GM12878 (cell line): ENCODE measurements at regions not wholly inside any gene's neighbourhood (a gene's known extent, or its start where the extent isn't known, plus 50 kb on each side); places are given as distances from the start of the nearest gene placed in this dataset.

Experiments used
- ATAC-seq: fragments of 200-7000 bp; cut with Tn5 transposase; 3 replicates; pipeline ENCODE4 v1.9.1; 2020; ENCODE audit warnings: mild to moderate bottlenecking, moderate library complexity
- BruUV-seq: library from RNA; stranded (reverse); fragments of 400-500 nt; replicated peaks from 2 replicates; lab custom pipeline; 2021; lab: Mats Ljungman, UMichigan
- CTCF ChIA-PET: fragments of 300-600 bp; sonication (Branson Sonifier 250); formaldehyde crosslinking; extraction: SDS; loops from one replicate; lab custom pipeline; 2021; ENCODE audit warnings: inconsistent platforms; lab: Yijun Ruan, JAX
- POLR2A ChIA-PET: fragments of 350-600 bp; formaldehyde crosslinking; extraction: SDS; loops from one replicate; lab custom pipeline; 2021; ENCODE audit warnings: inconsistent platforms; lab: Charles Lee
- RAD21 ChIA-PET: fragments of 300-600 bp; sonication (Branson Sonifier 250); formaldehyde crosslinking; loops from one replicate; lab custom pipeline; 2023; ENCODE audit warnings: antibody characterized with exemption; ENCODE audit not compliant: unreplicated experiment; lab: Charles Lee
- SMC1A ChIA-PET: fragments of 300-600 bp; sonication (Branson Sonifier 250); formaldehyde crosslinking; loops from one replicate; lab custom pipeline; 2023; ENCODE audit not compliant: unreplicated experiment, uncharacterized antibody; lab: Charles Lee
- DNase-seq: peaks from one replicate; pipeline ENCODE4 v3.0.0-alpha.2; 2011; ENCODE audit warnings: low read depth, low spot score
- FAIRE-seq: peaks from 3 replicates; lab custom pipeline; 2011; peaks lifted over from hg19 to GRCh38; lab: Jason Lieb, UNC
- H2AFZ ChIP-seq: 2 replicates; pipeline ENCODE4 v1.6.0; 2011; ENCODE audit warnings: low read depth, low read length, control low read depth; ENCODE audit not compliant: control insufficient read depth
- H3K27ac ChIP-seq: 2 replicates; pipeline ENCODE4 v1.5.1; 2011; ENCODE audit warnings: control low read depth; ENCODE audit not compliant: control insufficient read depth, insufficient read depth
- H3K27me3 ChIP-seq, 2 experiments: replicated peaks in 1 of 2; 2 replicates each; pipeline versions ENCODE4 v1.6.0 to v1.6.1; 2011; ENCODE audit warnings: low read length in 1 of 2; ENCODE audit not compliant: control insufficient read depth in 2 of 2, insufficient read depth in 2 of 2
- H3K36me3 ChIP-seq, 2 experiments: 2 replicates each; pipeline ENCODE4 v1.5.1; 2011; ENCODE audit warnings: low read length in 1 of 2; ENCODE audit not compliant: control insufficient read depth in 2 of 2, insufficient read depth in 2 of 2
- H3K4me1 ChIP-seq: 2 replicates; pipeline ENCODE4 v1.6.1; 2011; ENCODE audit warnings: mild to moderate bottlenecking, low read length, moderate library complexity, mixed read lengths; ENCODE audit not compliant: control insufficient read depth, insufficient read depth
- H3K4me2 ChIP-seq: 2 replicates; pipeline ENCODE4 v1.6.0; 2011; ENCODE audit warnings: control low read depth; ENCODE audit not compliant: control insufficient read depth, insufficient read depth
- H3K4me3 ChIP-seq: fragments of 200-600 bp; sonication (generic); 2 replicates; pipeline ENCODE4 v1.5.1; 2016
- H3K79me2 ChIP-seq: 2 replicates; pipeline ENCODE4 v1.6.0; 2011; ENCODE audit warnings: low read length; ENCODE audit not compliant: control insufficient read depth, insufficient read depth
- H3K9ac ChIP-seq: 2 replicates; pipeline ENCODE4 v1.8.0; 2011; ENCODE audit warnings: low read length, control low read depth, mixed read lengths; ENCODE audit not compliant: control insufficient read depth, insufficient read depth
- H3K9me3 ChIP-seq: replicated peaks from 3 replicates; pipeline ENCODE4 v1.5.1; 2011; ENCODE audit warnings: mild to moderate bottlenecking, low read length; ENCODE audit not compliant: control insufficient read depth, insufficient read depth
- H4K20me1 ChIP-seq: 2 replicates; pipeline ENCODE4 v1.6.0; 2011; ENCODE audit not compliant: control insufficient read depth, insufficient read depth
- ATF2 ChIP-seq: IDR thresholded peaks from 2 replicates; pipeline ENCODE4 v1.6.1; 2012; ENCODE audit warnings: low read length, inconsistent platforms
- CUX1 ChIP-seq: IDR thresholded peaks from 2 replicates; pipeline ENCODE4 v1.6.1; 2012; ENCODE audit warnings: improper control_type of control experiment, low read depth, low read length; ENCODE audit not compliant: insufficient replicate concordance
- EGR1 ChIP-seq, 2 experiments: IDR thresholded peaks; 1 replicate in 1 of 2; 2 replicates in 1 of 2; pipeline ENCODE4 v1.6.1; 2011 to 2012; ENCODE audit warnings: low read depth in 2 of 2, low read length in 2 of 2, borderline replicate concordance in 1 of 2, mild to moderate bottlenecking in 1 of 2, moderate library complexity in 1 of 2
- EP300 ChIP-seq, 2 experiments: fragments of 150-350 bp in 1 of 2; IDR thresholded peaks; 2 replicates each; pipeline ENCODE4 v1.6.1; 2011 to 2012; ENCODE audit warnings: low read depth in 2 of 2, low read length in 2 of 2, borderline replicate concordance in 1 of 2, improper control_type of control experiment in 1 of 2, inconsistent platforms in 1 of 2; ENCODE audit not compliant: control insufficient read depth in 1 of 2
- FOXM1 ChIP-seq: IDR thresholded peaks from 2 replicates; pipeline ENCODE4 v1.6.1; 2012; ENCODE audit warnings: low read depth, mild to moderate bottlenecking, inconsistent platforms, low read length, moderate library complexity
- NFIC ChIP-seq: IDR thresholded peaks from 2 replicates; pipeline ENCODE4 v1.6.1; 2012; ENCODE audit warnings: low read depth, mild to moderate bottlenecking, inconsistent platforms, low read length, moderate library complexity
- SREBF1 ChIP-seq: IDR thresholded peaks from 2 replicates; pipeline ENCODE4 v1.6.1; 2012; ENCODE audit warnings: mild to moderate bottlenecking, low read length
- whole genome bisulfite sequencing: methylation state at CpG from one replicate; pipeline ENCODE4 v1.1.6; 2016; ENCODE audit warnings: low lambda C conversion rate; ENCODE audit not compliant: insufficient replicate concordance, insufficient coverage; ENCODE audit errors: missing lambda C conversion rate; 5-methylcytosine and 5-hydroxymethylcytosine counted together
- in situ Hi-C: fragments of 300-500 bp; cut with MboI; formaldehyde crosslinking; loops from 9 replicates; pipeline ENCODE4 v1.14.3; 2018; ENCODE audit warnings: mixed read lengths
- intact Hi-C: fragments of 100-400 bp; cut with micrococcal nuclease; formaldehyde crosslinking; loops from one replicate; pipeline ENCODE4 v1.14.2; 2022; ENCODE audit not compliant: unreplicated experiment

- no peak for FAIRE-seq
- in situ Hi-C loops (no loop called here), intact Hi-C loops (no loop called here)
- Histone ChIP-seq H3K4me2 (no peak overlapping the region), H3K27ac (no peak overlapping the region), H3K9ac (no peak overlapping the region), H3K4me1 (no peaks in the 10 kb centered on the region), H3K9me3 (no peaks in the 10 kb centered on the region), H2AFZ (no peak overlapping the region), H4K20me1 (no peaks in the 10 kb centered on the region), H3K4me3 (no peak overlapping the region), H3K36me3 (no peaks in the 10 kb centered on the region), H3K27me3 (no peaks in the 10 kb centered on the region), H3K79me2 (no peaks in the 10 kb centered on the region)
- TF ChIP-seq EP300 (IDR thresholded peaks at IDR 0.05; ENCODE audit: borderline replicate concordance in 1 of 2, control insufficient read depth in 1 of 2, low read depth in 2 of 2, low read length in 2 of 2) (no peak), FOXM1 (no peak), SREBF1 (no peak), CUX1 (no peak), NFIC (no peak), ATF2 (no peak), EGR1 (IDR thresholded peaks at IDR 0.05; ENCODE audit: borderline replicate concordance in 1 of 2, low read depth in 2 of 2, low read length in 2 of 2) (no peak)
- WGBS: 34% methylated on average over 3 of the region's 3 CpGs
- ChIA-PET CTCF (no interaction called here), SMC1A (no interaction called here), RAD21 (no interaction called here), POLR2A (no interaction called here)
- ATAC-seq: no peak
- no TSS peak for BruUV-seq
- DNase-seq: no peak
These were observed 155.4 kb upstream of the ZEB2 start for GRCh38 chr2:144675331-144675730.
